ENCODE measurements at regions not wholly inside any gene's neighbourhood (a gene's known extent, or its start where the extent isn't known, plus 50 kb on each side); places are given as distances from the start of the nearest gene placed in this dataset.

DNA sequence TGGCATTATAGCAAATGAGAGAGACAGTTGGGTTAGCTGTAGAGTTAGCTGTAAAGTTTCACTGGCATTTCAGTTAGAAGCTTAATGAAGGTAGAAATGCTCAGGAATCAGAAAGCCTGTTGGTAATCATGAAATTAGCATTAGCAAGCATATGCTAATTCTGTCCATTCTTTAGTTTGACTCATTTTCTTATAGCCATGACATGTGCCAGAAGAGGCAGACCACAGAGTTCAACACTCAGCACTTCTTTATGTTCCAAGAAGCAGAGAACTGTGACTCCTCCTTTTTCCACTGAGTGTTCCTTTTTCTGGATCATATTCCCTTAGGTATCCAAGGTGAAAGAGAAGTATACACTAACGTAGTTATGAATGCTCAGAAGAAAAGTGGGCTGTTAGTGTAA, 276.2 kb upstream of the SGO1 start:
- ChIA-PET CTCF (no interaction called here), POLR2A (no interaction called here)
- Histone ChIP-seq H3K9me3 (ENCODE audit: control insufficient read depth, insufficient read depth, low read length) (peaks cover 3% of the 10 kb centered on the region; the same call in 1 of the 2 replicates), H3K27ac (ENCODE audit: low read depth, low read length) (no peak overlapping the region), H3K27me3 (ENCODE audit: control insufficient read depth, insufficient read depth, low read length) (no peaks in the 10 kb centered on the region), H3K4me3 (ENCODE audit: low read depth, low read length) (no peak overlapping the region)
- TF ChIP-seq, protein P1, sequence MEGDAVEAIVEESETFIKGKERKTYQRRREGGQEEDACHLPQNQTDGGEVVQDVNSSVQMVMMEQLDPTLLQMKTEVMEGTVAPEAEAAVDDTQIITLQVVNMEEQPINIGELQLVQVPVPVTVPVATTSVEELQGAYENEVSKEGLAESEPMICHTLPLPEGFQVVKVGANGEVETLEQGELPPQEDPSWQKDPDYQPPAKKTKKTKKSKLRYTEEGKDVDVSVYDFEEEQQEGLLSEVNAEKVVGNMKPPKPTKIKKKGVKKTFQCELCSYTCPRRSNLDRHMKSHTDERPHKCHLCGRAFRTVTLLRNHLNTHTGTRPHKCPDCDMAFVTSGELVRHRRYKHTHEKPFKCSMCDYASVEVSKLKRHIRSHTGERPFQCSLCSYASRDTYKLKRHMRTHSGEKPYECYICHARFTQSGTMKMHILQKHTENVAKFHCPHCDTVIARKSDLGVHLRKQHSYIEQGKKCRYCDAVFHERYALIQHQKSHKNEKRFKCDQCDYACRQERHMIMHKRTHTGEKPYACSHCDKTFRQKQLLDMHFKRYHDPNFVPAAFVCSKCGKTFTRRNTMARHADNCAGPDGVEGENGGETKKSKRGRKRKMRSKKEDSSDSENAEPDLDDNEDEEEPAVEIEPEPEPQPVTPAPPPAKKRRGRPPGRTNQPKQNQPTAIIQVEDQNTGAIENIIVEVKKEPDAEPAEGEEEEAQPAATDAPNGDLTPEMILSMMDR (IDR thresholded peaks at IDR 0.05; ENCODE audit: low read depth, low read length), result no peak
- no peak for DNase-seq (ENCODE audit: low read depth, low spot score)

DNA sequence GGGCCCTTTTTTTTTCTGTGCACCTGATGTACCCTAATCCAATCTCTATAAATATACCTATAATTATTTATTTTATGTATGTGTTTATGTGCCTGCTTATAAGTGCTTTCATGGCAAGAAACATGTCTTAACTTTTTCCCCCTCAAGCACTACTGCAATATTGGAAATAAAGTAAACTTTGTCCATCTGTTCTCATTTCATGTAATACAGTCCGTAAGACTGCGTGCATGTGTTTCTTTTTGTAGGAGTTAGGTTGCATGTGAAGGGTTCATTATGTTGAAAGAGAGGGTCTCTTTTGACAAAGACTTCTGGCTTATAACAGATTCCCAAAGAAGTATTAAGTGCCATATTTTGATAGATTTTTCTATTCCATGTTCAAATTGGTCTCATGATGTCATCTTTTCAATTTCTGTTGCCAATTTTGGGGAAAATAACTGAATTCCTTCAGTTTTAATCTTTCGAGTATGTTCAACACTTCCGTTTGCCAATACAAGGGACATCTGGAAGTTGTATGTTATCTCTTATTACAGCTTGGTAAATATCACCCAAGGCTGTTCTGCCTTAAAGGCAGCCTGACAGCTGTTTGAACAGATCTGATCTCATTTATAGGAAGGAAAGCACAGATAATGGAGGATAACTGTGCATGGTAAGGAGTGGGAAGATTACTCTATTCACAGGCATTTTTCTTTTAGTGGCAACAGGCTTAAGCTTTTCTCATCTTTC, 273.1 kb upstream of the SGO1 start:
- DNase-seq (ENCODE audit: low read depth, low spot score), result no peak
- TF ChIP-seq, protein P1 (IDR thresholded peaks at IDR 0.05; ENCODE audit: low read depth, low read length), result no peak
- ChIA-PET CTCF (no interaction called here), POLR2A (no interaction called here)
- no peak overlapping the region for H3K27ac ChIP-seq (ENCODE audit: low read depth, low read length)
- H3K27me3 ChIP-seq (ENCODE audit: control insufficient read depth, insufficient read depth, low read length), result no peaks in the 10 kb centered on the region
- peaks cover 3% of the 10 kb centered on the region; the same call in 1 of the 2 replicates for H3K9me3 ChIP-seq (ENCODE audit: control insufficient read depth, insufficient read depth, low read length)
- no peak overlapping the region for H3K4me3 ChIP-seq (ENCODE audit: low read depth, low read length)

DNA sequence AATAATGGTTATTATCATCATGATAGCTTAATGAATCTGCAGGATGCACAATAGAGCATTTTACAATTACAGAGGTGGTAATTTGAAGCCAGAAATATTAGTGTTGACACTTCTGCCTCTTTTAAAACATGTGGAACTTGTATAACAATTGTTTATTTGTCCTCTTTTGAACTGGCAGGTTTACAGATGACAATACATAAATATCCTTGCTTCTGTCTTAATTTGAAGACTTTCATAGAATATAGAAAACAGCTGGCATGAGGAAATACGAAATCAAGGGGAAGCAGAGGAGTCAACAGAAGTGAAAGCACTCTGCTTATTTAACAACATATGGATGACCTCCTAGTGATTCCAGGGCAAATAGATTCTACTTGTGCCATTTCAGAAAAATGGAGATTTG, 270.5 kb upstream of the SGO1 start:
- no peak overlapping the region for H3K27ac ChIP-seq (ENCODE audit: low read depth, low read length)
- DNase-seq (ENCODE audit: low read depth, low spot score), result no peak
- peaks cover 3% of the 10 kb centered on the region; the same call in 1 of the 2 replicates for H3K9me3 ChIP-seq (ENCODE audit: control insufficient read depth, insufficient read depth, low read length)
- no peak overlapping the region for H3K4me3 ChIP-seq (ENCODE audit: low read depth, low read length)
- TF ChIP-seq, protein P1 (IDR thresholded peaks at IDR 0.05; ENCODE audit: low read depth, low read length), result no peak
- no peaks in the 10 kb centered on the region for H3K27me3 ChIP-seq (ENCODE audit: control insufficient read depth, insufficient read depth, low read length)
- ChIA-PET CTCF (no interaction called here), POLR2A (no interaction called here)

DNA sequence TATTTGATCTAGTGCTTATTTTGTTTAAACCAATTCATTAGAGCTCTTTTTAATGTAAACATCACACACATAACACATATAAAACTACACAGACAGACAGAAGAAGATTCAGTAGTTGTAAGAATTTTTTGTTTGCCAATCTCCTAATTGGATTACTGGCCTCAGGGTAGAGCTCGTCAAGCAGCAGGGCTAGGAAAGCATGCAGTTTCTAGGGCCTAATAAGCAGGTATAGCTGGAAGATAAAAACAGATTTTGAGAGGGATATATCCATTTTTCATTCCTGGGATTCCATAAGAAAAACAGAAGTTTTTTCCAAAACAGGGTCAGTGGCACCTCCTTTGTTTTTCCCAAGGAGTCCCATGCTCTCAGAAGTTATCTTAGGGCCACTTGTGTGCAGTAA, 265.2 kb upstream of the SGO1 start:
- H3K27ac ChIP-seq (ENCODE audit: low read depth, low read length), result no peak overlapping the region
- no peak for DNase-seq (ENCODE audit: low read depth, low spot score)
- no peaks in the 10 kb centered on the region for H3K27me3 ChIP-seq (ENCODE audit: control insufficient read depth, insufficient read depth, low read length)
- ChIA-PET CTCF (no interaction called here), POLR2A (no interaction called here)
- H3K9me3 ChIP-seq (ENCODE audit: control insufficient read depth, insufficient read depth, low read length), result no peaks in the 10 kb centered on the region
- TF ChIP-seq, protein P1 (IDR thresholded peaks at IDR 0.05; ENCODE audit: low read depth, low read length), result no peak
- no peak overlapping the region for H3K4me3 ChIP-seq (ENCODE audit: low read depth, low read length)

DNA sequence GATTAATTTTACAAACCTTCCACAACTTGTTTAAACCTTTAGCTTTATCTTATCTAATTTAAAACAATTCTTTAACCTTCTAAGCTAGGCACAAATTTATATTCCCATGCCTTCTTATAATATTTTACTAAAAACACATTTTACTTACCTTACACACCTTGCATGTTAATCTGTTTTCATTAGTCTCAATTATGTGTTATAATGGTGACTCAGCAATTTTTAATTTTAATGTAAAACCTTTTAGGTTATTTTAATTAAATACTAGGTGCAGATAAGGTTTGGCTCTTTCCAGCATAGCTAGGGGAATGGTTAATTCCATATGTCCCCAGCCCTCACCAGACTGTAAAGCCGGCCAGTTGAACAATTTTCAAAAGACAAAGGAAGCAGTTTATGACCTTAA, 264.6 kb upstream of the SGO1 start:
- Histone ChIP-seq H3K4me3 (ENCODE audit: low read depth, low read length) (no peak overlapping the region), H3K9me3 (ENCODE audit: control insufficient read depth, insufficient read depth, low read length) (no peaks in the 10 kb centered on the region), H3K27me3 (ENCODE audit: control insufficient read depth, insufficient read depth, low read length) (no peaks in the 10 kb centered on the region), H3K27ac (ENCODE audit: low read depth, low read length) (no peak overlapping the region)
- CTCF ChIA-PET, result no interaction called here
- POLR2A ChIA-PET, result no interaction called here
- TF ChIP-seq, protein P1 (IDR thresholded peaks at IDR 0.05; ENCODE audit: low read depth, low read length), result no peak
- DNase-seq (ENCODE audit: low read depth, low spot score), result no peak

Data from AG04450 (cell line).